ENCODE measurements at regions not wholly inside any gene's neighbourhood (a gene's known extent, or its start where the extent isn't known, plus 50 kb on each side); places are given as distances from the start of the nearest gene placed in this dataset.

DNA sequence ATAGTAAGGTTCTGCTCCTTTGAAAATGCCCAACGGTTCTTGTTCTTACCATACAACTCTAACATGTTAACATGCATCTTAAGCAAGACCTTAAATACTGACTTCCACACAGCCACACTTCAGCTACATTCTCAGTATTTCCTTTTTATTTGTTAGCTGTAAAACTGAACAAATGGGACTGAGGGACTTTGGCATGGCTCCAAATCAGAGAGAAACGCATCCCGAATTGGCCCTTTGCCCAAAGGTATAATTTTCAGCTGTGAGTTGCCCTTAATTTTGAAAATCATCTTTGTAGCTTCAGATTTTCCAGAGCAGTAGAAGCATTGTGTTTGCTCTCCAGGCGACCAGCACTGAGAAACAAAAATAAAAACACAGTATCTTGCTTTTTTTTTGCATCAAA lies 56.4 kb downstream of the NEUROD6 start:
- CTCF ChIA-PET (ENCODE audit: low intra/inter-chr PET ratio, low total read pairs), result no interaction called here
- H3K27me3 ChIP-seq (ENCODE audit: control insufficient read depth in 1 of 2, insufficient read depth in 2 of 2, low read length in 2 of 2), result no peaks in the 10 kb centered on the region; a peak in 1 of 5 replicates

DNA sequence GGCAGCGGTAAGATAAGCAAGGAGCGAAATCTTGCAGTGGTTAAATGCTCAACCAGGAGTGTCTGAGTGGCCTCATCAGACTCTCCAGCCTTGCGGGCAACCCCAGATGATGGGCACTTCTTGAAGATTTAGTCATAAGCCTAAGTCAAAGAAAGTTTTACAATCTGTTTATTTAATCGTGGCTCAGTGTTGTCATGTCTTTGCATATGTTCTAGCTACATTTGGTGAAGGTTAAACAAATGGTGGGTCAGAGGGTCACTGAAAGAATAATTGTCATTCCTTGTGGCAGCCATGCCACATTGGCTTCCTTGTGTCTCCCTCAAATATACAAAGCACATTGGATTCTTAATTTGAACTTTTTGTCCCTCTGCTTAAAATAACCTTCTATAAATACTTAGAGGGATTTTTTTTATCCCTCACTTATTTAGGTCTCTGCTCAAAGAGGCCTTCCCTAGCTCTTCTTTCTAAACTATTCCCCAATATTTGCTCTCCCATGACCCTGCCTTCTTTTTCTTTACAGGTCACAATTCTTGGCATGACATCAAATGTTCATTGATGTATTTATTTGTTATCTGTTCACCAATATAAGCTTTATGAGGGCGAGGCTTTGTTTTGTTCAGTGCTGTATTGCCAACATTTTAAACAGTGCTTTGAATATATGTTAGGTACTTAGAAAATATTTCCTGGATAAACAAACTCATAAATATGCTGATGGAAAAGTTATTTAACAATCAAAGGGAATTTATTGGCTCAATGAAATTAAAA lies 68.7 kb downstream of the NEUROD6 start:
- 24% methylated on average over 5 of the region's 5 CpGs for WGBS (ENCODE audit: low lambda C conversion rate)
- H3K36me3 ChIP-seq (replicated peaks in 1 of 2; ENCODE audit: control insufficient read depth in 1 of 2, insufficient read depth in 2 of 2, low read length in 2 of 2), result no peaks in the 10 kb centered on the region
- CTCF ChIA-PET (ENCODE audit: low intra/inter-chr PET ratio, low total read pairs), result no interaction called here
- no peaks in the 10 kb centered on the region for H3K9me3 ChIP-seq (ENCODE audit: low read length)
- H3K9ac ChIP-seq (ENCODE audit: insufficient read depth, low read depth, low read length), result no peak overlapping the region
- H3K27me3 ChIP-seq (ENCODE audit: control insufficient read depth in 1 of 2, insufficient read depth in 2 of 2, low read length in 2 of 2), result no peaks in the 10 kb centered on the region
- no peak for FAIRE-seq
- no peaks in the 10 kb centered on the region for H3K79me2 ChIP-seq (ENCODE audit: insufficient read depth, low read length)
- no TSS peak for BruUV-seq (replicated peaks)
- no peak overlapping the region for H2AFZ ChIP-seq (ENCODE audit: low read length)
- POLR2A ChIA-PET, result no interaction called here
- intact Hi-C loops (cut with micrococcal nuclease; ENCODE audit: unreplicated experiment) (no loop called here), in situ Hi-C loops (cut with HindIII; ENCODE audit: extremely low pct_ligation_motif_present, low pct_unique_long_range_greater_than_20kb) (no loop called here)
- H4K20me1 ChIP-seq (ENCODE audit: insufficient read depth, low read length), result no peaks in the 10 kb centered on the region
- no peak overlapping the region for H3K27ac ChIP-seq (ENCODE audit: extremely low read length, insufficient read depth, low read length)
- no peak for DNase-seq (ENCODE audit: low spot score)
- H3K4me2 ChIP-seq (ENCODE audit: low read depth, low read length), result no peak overlapping the region
- H3K4me3 ChIP-seq (replicated peaks in 1 of 3; ENCODE audit: insufficient read depth in 1 of 3, low read depth in 2 of 3, low read length in 3 of 3), result no peak overlapping the region
- H3K4me1 ChIP-seq (ENCODE audit: insufficient read depth, low read length), result no peaks in the 10 kb centered on the region
- ATAC-seq, result no peak
- TF ChIP-seq ZNF136 (CRISPR knock-in tag; IDR thresholded peaks at IDR 0.05; ENCODE audit: low read depth) (no peak), ZBTB38 (CRISPR knock-in tag; IDR thresholded peaks at IDR 0.05) (no peak), ELF3 (CRISPR knock-in tag; IDR thresholded peaks at IDR 0.05) (no peak), MEIS2 (CRISPR knock-in tag; IDR thresholded peaks at IDR 0.05) (no peak), BRD4 (CRISPR knock-in tag; IDR thresholded peaks at IDR 0.05) (no peak), ZNF331 (CRISPR knock-in tag; IDR thresholded peaks at IDR 0.05) (no peak), NR2F2 (IDR thresholded peaks at IDR 0.05; ENCODE audit: borderline replicate concordance, low read depth) (no peak)
- TF ChIP-seq, protein P1, sequence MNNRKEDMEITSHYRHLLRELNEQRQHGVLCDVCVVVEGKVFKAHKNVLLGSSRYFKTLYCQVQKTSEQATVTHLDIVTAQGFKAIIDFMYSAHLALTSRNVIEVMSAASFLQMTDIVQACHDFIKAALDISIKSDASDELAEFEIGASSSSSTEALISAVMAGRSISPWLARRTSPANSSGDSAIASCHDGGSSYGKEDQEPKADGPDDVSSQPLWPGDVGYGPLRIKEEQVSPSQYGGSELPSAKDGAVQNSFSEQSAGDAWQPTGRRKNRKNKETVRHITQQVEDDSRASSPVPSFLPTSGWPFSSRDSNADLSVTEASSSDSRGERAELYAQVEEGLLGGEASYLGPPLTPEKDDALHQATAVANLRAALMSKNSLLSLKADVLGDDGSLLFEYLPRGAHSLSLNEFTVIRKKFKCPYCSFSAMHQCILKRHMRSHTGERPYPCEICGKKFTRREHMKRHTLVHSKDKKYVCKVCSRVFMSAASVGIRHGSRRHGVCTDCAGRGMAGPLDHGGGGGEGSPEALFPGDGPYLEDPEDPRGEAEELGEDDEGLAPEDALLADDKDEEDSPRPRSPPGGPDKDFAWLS (CRISPR knock-in tag; IDR thresholded peaks at IDR 0.05; ENCODE audit: borderline replicate concordance), result no peak
- TF ChIP-seq, protein P2, sequence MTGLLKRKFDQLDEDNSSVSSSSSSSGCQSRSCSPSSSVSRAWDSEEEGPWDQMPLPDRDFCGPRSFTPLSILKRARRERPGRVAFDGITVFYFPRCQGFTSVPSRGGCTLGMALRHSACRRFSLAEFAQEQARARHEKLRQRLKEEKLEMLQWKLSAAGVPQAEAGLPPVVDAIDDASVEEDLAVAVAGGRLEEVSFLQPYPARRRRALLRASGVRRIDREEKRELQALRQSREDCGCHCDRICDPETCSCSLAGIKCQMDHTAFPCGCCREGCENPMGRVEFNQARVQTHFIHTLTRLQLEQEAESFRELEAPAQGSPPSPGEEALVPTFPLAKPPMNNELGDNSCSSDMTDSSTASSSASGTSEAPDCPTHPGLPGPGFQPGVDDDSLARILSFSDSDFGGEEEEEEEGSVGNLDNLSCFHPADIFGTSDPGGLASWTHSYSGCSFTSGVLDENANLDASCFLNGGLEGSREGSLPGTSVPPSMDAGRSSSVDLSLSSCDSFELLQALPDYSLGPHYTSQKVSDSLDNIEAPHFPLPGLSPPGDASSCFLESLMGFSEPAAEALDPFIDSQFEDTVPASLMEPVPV (CRISPR knock-in tag; IDR thresholded peaks at IDR 0.05), result no peak
- TF ChIP-seq, protein P3, sequence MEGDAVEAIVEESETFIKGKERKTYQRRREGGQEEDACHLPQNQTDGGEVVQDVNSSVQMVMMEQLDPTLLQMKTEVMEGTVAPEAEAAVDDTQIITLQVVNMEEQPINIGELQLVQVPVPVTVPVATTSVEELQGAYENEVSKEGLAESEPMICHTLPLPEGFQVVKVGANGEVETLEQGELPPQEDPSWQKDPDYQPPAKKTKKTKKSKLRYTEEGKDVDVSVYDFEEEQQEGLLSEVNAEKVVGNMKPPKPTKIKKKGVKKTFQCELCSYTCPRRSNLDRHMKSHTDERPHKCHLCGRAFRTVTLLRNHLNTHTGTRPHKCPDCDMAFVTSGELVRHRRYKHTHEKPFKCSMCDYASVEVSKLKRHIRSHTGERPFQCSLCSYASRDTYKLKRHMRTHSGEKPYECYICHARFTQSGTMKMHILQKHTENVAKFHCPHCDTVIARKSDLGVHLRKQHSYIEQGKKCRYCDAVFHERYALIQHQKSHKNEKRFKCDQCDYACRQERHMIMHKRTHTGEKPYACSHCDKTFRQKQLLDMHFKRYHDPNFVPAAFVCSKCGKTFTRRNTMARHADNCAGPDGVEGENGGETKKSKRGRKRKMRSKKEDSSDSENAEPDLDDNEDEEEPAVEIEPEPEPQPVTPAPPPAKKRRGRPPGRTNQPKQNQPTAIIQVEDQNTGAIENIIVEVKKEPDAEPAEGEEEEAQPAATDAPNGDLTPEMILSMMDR (CRISPR knock-in tag; IDR thresholded peaks at IDR 0.05), result no peak

More for the DNA sequence above, 56.4 kb downstream of the NEUROD6 start:
- no peak overlapping the region for H3K27ac ChIP-seq (ENCODE audit: extremely low read length, insufficient read depth, low read length)
- H3K4me3 ChIP-seq (replicated peaks in 1 of 3; ENCODE audit: insufficient read depth in 1 of 3, low read depth in 2 of 3, low read length in 3 of 3), result no peak overlapping the region
- intact Hi-C loops (cut with micrococcal nuclease; ENCODE audit: unreplicated experiment) (no loop called here), in situ Hi-C loops (cut with HindIII; ENCODE audit: extremely low pct_ligation_motif_present, low pct_unique_long_range_greater_than_20kb) (no loop called here)
- 1% methylated on average over 4 of the region's 4 CpGs for WGBS (ENCODE audit: low lambda C conversion rate)
- no peak overlapping the region for H3K4me2 ChIP-seq (ENCODE audit: low read depth, low read length)
- POLR2A ChIA-PET, result no interaction called here
- H2AFZ ChIP-seq (ENCODE audit: low read length), result no peak overlapping the region
- no peaks in the 10 kb centered on the region for H3K9me3 ChIP-seq (ENCODE audit: low read length)
- H3K36me3 ChIP-seq (replicated peaks in 1 of 2; ENCODE audit: control insufficient read depth in 1 of 2, insufficient read depth in 2 of 2, low read length in 2 of 2), result no peaks in the 10 kb centered on the region
- H3K4me1 ChIP-seq (ENCODE audit: insufficient read depth, low read length), result no peaks in the 10 kb centered on the region
- H3K9ac ChIP-seq (ENCODE audit: insufficient read depth, low read depth, low read length), result no peak overlapping the region
- TF ChIP-seq, protein P4, sequence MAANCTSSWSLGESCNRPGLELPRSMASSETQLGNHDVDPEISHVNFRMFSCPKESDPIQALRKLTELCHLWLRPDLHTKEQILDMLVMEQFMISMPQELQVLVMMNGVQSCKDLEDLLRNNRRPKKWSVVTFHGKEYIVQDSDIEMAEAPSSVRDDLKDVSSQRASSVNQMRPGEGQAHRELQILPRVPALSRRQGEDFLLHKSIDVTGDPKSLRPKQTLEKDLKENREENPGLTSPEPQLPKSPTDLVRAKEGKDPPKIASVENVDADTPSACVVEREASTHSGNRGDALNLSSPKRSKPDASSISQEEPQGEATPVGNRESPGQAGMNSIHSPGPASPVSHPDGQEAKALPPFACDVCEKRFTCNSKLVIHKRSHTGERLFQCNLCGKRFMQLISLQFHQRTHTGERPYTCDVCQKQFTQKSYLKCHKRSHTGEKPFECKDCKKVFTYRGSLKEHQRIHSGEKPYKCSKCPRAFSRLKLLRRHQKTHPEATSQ (CRISPR knock-in tag; IDR thresholded peaks at IDR 0.05; ENCODE audit: borderline replicate concordance), result no peak
- no peaks in the 10 kb centered on the region for H4K20me1 ChIP-seq (ENCODE audit: insufficient read depth, low read length)
- DNase-seq (ENCODE audit: low spot score) (no peak), ATAC-seq (no peak), FAIRE-seq (no peak)
- no TSS peak for BruUV-seq (replicated peaks)
- H3K79me2 ChIP-seq (ENCODE audit: insufficient read depth, low read length), result no peaks in the 10 kb centered on the region

Data from HepG2 (cell line).